ENCODE measurements at regions not wholly inside any gene's neighbourhood (a gene's known extent, or its start where the extent isn't known, plus 50 kb on each side); places are given as distances from the start of the nearest gene placed in this dataset.

DNA sequence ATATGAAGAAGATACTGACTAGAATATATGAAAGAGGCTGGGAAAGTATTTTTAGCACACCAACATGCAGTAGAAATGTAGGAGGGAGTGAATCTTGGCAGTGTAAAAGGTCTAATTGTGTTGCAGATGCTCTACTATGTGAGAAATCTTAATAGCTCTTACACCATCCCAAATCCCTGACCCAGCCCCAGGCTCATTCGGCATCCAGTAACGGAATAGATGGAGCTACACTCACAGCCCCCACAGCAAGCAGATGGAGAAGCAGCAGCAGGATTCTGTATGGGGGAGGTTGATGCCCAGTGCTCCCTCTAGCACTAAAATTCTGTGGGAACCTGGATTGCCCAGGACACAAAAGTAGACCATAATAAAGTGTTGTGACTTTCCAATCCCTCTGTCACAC lies 153.2 kb upstream of the PRDX4 start:
- DNase-seq (ENCODE audit: low spot score) (no peak), ATAC-seq (no peak), FAIRE-seq (no peak)
- Histone ChIP-seq H2AFZ (ENCODE audit: low read length) (no peak overlapping the region), H3K4me2 (ENCODE audit: low read depth, low read length) (no peak overlapping the region), H3K79me2 (ENCODE audit: insufficient read depth, low read length) (no peaks in the 10 kb centered on the region), H3K27me3 (ENCODE audit: control insufficient read depth in 1 of 2, insufficient read depth in 2 of 2, low read length in 2 of 2) (no peaks in the 10 kb centered on the region), H3K36me3 (replicated peaks in 1 of 2; ENCODE audit: control insufficient read depth in 1 of 2, insufficient read depth in 2 of 2, low read length in 2 of 2) (no peaks in the 10 kb centered on the region), H3K4me1 (ENCODE audit: insufficient read depth, low read length) (no peaks in the 10 kb centered on the region), H3K9ac (ENCODE audit: insufficient read depth, low read depth, low read length) (no peak overlapping the region), H3K9me3 (ENCODE audit: low read length) (no peaks in the 10 kb centered on the region), H4K20me1 (ENCODE audit: insufficient read depth, low read length) (no peaks in the 10 kb centered on the region), H3K27ac (ENCODE audit: extremely low read length, insufficient read depth, low read length) (no peak overlapping the region), H3K4me3 (replicated peaks in 1 of 3; ENCODE audit: insufficient read depth in 1 of 3, low read depth in 2 of 3, low read length in 3 of 3) (no peak overlapping the region)
- 20% methylated on average over 2 of the region's 2 CpGs for WGBS (ENCODE audit: low lambda C conversion rate)
- in situ Hi-C loops (cut with HindIII; ENCODE audit: extremely low pct_ligation_motif_present, low pct_unique_long_range_greater_than_20kb) (no loop called here), intact Hi-C loops (cut with micrococcal nuclease; ENCODE audit: unreplicated experiment) (no loop called here)
- no TSS peak for BruUV-seq (replicated peaks)
- ChIA-PET CTCF (ENCODE audit: low intra/inter-chr PET ratio, low total read pairs) (no interaction called here), POLR2A (no interaction called here)
- TF ChIP-seq ZNF256 (CRISPR knock-in tag; conservative IDR thresholded peaks at IDR 0.05), result no peak
- TF ChIP-seq, protein P1, sequence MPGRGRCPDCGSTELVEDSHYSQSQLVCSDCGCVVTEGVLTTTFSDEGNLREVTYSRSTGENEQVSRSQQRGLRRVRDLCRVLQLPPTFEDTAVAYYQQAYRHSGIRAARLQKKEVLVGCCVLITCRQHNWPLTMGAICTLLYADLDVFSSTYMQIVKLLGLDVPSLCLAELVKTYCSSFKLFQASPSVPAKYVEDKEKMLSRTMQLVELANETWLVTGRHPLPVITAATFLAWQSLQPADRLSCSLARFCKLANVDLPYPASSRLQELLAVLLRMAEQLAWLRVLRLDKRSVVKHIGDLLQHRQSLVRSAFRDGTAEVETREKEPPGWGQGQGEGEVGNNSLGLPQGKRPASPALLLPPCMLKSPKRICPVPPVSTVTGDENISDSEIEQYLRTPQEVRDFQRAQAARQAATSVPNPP (CRISPR knock-in tag; IDR thresholded peaks at IDR 0.05), result no peak
- TF ChIP-seq, protein P2, sequence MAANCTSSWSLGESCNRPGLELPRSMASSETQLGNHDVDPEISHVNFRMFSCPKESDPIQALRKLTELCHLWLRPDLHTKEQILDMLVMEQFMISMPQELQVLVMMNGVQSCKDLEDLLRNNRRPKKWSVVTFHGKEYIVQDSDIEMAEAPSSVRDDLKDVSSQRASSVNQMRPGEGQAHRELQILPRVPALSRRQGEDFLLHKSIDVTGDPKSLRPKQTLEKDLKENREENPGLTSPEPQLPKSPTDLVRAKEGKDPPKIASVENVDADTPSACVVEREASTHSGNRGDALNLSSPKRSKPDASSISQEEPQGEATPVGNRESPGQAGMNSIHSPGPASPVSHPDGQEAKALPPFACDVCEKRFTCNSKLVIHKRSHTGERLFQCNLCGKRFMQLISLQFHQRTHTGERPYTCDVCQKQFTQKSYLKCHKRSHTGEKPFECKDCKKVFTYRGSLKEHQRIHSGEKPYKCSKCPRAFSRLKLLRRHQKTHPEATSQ (CRISPR knock-in tag; IDR thresholded peaks at IDR 0.05; ENCODE audit: borderline replicate concordance), result no peak
- TF ChIP-seq ZBTB3 (CRISPR knock-in tag; IDR thresholded peaks at IDR 0.05; ENCODE audit: borderline replicate concordance, low read depth), result no peak
- no peak for TF ChIP-seq ZNF20 (CRISPR knock-in tag; IDR thresholded peaks at IDR 0.05)
- TF ChIP-seq, protein P3, sequence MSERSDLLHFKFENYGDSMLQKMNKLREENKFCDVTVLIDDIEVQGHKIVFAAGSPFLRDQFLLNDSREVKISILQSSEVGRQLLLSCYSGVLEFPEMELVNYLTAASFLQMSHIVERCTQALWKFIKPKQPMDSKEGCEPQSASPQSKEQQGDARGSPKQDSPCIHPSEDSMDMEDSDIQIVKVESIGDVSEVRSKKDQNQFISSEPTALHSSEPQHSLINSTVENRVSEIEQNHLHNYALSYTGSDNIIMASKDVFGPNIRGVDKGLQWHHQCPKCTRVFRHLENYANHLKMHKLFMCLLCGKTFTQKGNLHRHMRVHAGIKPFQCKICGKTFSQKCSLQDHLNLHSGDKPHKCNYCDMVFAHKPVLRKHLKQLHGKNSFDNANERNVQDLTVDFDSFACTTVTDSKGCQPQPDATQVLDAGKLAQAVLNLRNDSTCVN (CRISPR knock-in tag; IDR thresholded peaks at IDR 0.05; ENCODE audit: borderline replicate concordance), result no peak
- TF ChIP-seq, protein P4, sequence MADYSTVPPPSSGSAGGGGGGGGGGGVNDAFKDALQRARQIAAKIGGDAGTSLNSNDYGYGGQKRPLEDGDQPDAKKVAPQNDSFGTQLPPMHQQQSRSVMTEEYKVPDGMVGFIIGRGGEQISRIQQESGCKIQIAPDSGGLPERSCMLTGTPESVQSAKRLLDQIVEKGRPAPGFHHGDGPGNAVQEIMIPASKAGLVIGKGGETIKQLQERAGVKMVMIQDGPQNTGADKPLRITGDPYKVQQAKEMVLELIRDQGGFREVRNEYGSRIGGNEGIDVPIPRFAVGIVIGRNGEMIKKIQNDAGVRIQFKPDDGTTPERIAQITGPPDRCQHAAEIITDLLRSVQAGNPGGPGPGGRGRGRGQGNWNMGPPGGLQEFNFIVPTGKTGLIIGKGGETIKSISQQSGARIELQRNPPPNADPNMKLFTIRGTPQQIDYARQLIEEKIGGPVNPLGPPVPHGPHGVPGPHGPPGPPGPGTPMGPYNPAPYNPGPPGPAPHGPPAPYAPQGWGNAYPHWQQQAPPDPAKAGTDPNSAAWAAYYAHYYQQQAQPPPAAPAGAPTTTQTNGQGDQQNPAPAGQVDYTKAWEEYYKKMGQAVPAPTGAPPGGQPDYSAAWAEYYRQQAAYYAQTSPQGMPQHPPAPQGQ (CRISPR knock-in tag; IDR thresholded peaks at IDR 0.05; ENCODE audit: borderline replicate concordance), result no peak
- TF ChIP-seq ZFY (CRISPR knock-in tag; IDR thresholded peaks at IDR 0.05), result no peak
- TF ChIP-seq, protein P5, sequence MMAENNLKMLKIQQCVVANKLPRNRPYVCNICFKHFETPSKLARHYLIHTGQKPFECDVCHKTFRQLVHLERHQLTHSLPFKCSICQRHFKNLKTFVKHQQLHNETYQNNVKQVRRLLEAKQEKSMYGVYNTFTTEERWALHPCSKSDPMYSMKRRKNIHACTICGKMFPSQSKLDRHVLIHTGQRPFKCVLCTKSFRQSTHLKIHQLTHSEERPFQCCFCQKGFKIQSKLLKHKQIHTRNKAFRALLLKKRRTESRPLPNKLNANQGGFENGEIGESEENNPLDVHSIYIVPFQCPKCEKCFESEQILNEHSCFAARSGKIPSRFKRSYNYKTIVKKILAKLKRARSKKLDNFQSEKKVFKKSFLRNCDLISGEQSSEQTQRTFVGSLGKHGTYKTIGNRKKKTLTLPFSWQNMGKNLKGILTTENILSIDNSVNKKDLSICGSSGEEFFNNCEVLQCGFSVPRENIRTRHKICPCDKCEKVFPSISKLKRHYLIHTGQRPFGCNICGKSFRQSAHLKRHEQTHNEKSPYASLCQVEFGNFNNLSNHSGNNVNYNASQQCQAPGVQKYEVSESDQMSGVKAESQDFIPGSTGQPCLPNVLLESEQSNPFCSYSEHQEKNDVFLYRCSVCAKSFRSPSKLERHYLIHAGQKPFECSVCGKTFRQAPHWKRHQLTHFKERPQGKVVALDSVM (CRISPR knock-in tag; IDR thresholded peaks at IDR 0.05), result no peak
- no peak for TF ChIP-seq ZNF282 (IDR thresholded peaks at IDR 0.05; ENCODE audit: partially characterized antibody)
- TF ChIP-seq ZNF30 (CRISPR knock-in tag; IDR thresholded peaks at IDR 0.05), result no peak
- TF ChIP-seq ELF4 (CRISPR knock-in tag; IDR thresholded peaks at IDR 0.05; ENCODE audit: borderline replicate concordance), result no peak

Data from HepG2 (cell line).